ENCODE measurements at regions not wholly inside any gene's neighbourhood (a gene's known extent, or its start where the extent isn't known, plus 50 kb on each side); places are given as distances from the start of the nearest gene placed in this dataset.
A peak's percentile ranks its signal among the peaks of the same experiment; 100 is the strongest.

DNA sequence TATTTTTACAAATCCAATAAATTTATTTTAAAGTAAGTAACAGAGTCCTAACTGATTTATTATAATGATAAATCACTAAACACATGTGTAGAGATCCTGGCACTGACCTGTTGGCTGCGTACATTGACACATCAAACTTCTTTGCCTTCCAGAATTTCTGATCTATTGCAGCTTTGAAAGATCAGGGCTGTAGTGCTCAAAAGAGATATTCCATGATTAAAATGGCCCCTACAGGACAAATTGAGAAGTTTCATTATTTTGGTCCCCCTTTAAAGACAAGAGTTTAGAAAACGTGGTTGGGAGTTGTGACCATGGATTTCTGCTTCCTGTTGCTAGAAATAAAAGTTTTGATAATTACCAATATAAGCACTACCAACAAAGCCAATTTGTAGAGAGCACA lies 87.7 kb upstream of the PDK4 start:
- TF ChIP-seq, protein P1, sequence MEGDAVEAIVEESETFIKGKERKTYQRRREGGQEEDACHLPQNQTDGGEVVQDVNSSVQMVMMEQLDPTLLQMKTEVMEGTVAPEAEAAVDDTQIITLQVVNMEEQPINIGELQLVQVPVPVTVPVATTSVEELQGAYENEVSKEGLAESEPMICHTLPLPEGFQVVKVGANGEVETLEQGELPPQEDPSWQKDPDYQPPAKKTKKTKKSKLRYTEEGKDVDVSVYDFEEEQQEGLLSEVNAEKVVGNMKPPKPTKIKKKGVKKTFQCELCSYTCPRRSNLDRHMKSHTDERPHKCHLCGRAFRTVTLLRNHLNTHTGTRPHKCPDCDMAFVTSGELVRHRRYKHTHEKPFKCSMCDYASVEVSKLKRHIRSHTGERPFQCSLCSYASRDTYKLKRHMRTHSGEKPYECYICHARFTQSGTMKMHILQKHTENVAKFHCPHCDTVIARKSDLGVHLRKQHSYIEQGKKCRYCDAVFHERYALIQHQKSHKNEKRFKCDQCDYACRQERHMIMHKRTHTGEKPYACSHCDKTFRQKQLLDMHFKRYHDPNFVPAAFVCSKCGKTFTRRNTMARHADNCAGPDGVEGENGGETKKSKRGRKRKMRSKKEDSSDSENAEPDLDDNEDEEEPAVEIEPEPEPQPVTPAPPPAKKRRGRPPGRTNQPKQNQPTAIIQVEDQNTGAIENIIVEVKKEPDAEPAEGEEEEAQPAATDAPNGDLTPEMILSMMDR (conservative IDR thresholded peaks at IDR 0.05) = peak; percentile 82
- no peak for TF ChIP-seq ZFX (IDR thresholded peaks at IDR 0.05)

Data from C4-2B (cell line).